HG02623 (cell line): ENCODE measurements at regions not wholly inside any gene's neighbourhood (a gene's known extent, or its start where the extent isn't known, plus 50 kb on each side); places are given as distances from the start of the nearest gene placed in this dataset.
"Not testable (repeated sequence)": the region's sequence is repeated elsewhere in the genome, so short reads cannot be mapped to it uniquely, and the experiment has no call there.

Experiments used
- ATAC-seq: cut with Tn5 transposase; IDR thresholded peaks from one replicate; pipeline ENCODE4 v1.9.1; 2021; ENCODE audit warnings: moderate library complexity; ENCODE audit not compliant: unreplicated experiment

- no peak for ATAC-seq
Measured at GRCh38 chr1:87980494-87980893, 651.8 kb downstream of the LMO4 start.

GRCh38 chr1:87981386-87981785 is 652.7 kb downstream of the LMO4 start:
- no peak for ATAC-seq

GRCh38 chr1:87981810-87982209 is 653.1 kb downstream of the LMO4 start:
- no peak for ATAC-seq

- no peak for ATAC-seq
Measured at GRCh38 chr1:87983841-87984240, 655.2 kb downstream of the LMO4 start.

GRCh38 chr1:87985071-87985470 is 656.4 kb downstream of the LMO4 start:
- ATAC-seq = no peak

- no peak for ATAC-seq
Measured at GRCh38 chr1:87986130-87986866, 657.6 kb downstream of the LMO4 start.

- ATAC-seq = no peak
Measured at GRCh38 chr1:87989346-87989745, 660.7 kb downstream of the LMO4 start.

GRCh38 chr1:87992536-87992935 is 663.9 kb downstream of the LMO4 start:
- not testable (repeated sequence) for ATAC-seq

GRCh38 chr1:87993051-87993450 is 664.4 kb downstream of the LMO4 start:
- ATAC-seq = no peak

- ATAC-seq = no peak
Measured at GRCh38 chr1:87999852-88000251, 671.2 kb downstream of the LMO4 start.

- ATAC-seq = no peak
Measured at GRCh38 chr1:88001460-88001859, 672.8 kb downstream of the LMO4 start.

GRCh38 chr1:88003255-88003654 is 674.6 kb downstream of the LMO4 start:
- ATAC-seq = no peak

- no peak for ATAC-seq
Measured at GRCh38 chr1:88009916-88010315, 674.2 kb upstream of the PKN2 start.

- ATAC-seq = no peak
Measured at GRCh38 chr1:88013485-88013884, 670.6 kb upstream of the PKN2 start.

GRCh38 chr1:88014131-88014530 is 669.9 kb upstream of the PKN2 start:
- ATAC-seq = no peak

GRCh38 chr1:88016947-88017346 is 667.1 kb upstream of the PKN2 start:
- ATAC-seq = no peak

- no peak for ATAC-seq
Measured at GRCh38 chr1:88021529-88021928, 662.5 kb upstream of the PKN2 start.

GRCh38 chr1:88022516-88022915 is 661.6 kb upstream of the PKN2 start:
- ATAC-seq = no peak

GRCh38 chr1:88029142-88029541 is 654.9 kb upstream of the PKN2 start:
- no peak for ATAC-seq

GRCh38 chr1:88029899-88030298 is 654.2 kb upstream of the PKN2 start:
- ATAC-seq = no peak

- ATAC-seq = no peak
Measured at GRCh38 chr1:88035578-88035977, 648.5 kb upstream of the PKN2 start.

- ATAC-seq = no peak
Measured at GRCh38 chr1:88036345-88037014, 647.6 kb upstream of the PKN2 start.

GRCh38 chr1:88039240-88039639 is 644.8 kb upstream of the PKN2 start:
- ATAC-seq = no peak
